ENCODE measurements at regions not wholly inside any gene's neighbourhood (a gene's known extent, or its start where the extent isn't known, plus 50 kb on each side); places are given as distances from the start of the nearest gene placed in this dataset.
"Not testable (repeated sequence)": the region's sequence is repeated elsewhere in the genome, so short reads cannot be mapped to it uniquely, and the experiment has no call there.

GRCh38 chr2:129782633-129782990, 196.9 kb upstream of the RAB6C start:
- no peak for DNase-seq (ENCODE audit: low spot score)

GRCh38 chr2:129784486-129784885, 195.0 kb upstream of the RAB6C start:
- DNase-seq (ENCODE audit: low spot score) = no peak

DNA sequence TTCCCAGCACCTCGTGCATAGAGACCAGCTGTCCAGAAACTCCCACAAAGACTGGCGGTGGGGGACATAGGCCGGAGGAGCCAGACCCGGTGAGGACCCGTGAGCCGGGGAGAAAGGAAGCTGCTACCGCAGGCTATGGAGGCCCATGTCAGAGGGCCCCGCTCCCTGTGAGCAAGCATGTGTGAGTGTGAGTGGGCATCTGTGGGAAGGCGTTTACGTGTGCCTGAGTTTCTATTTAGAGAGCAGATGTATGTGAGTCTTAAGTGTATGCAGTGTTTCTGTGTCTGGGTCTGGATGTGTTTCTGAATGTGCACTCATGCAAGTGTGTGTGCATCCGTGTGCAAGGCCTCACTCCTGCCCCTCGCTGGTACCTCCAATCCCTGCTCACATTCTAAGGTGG, 187.8 kb upstream of the RAB6C start:
- no peak for DNase-seq (ENCODE audit: low spot score)

DNA sequence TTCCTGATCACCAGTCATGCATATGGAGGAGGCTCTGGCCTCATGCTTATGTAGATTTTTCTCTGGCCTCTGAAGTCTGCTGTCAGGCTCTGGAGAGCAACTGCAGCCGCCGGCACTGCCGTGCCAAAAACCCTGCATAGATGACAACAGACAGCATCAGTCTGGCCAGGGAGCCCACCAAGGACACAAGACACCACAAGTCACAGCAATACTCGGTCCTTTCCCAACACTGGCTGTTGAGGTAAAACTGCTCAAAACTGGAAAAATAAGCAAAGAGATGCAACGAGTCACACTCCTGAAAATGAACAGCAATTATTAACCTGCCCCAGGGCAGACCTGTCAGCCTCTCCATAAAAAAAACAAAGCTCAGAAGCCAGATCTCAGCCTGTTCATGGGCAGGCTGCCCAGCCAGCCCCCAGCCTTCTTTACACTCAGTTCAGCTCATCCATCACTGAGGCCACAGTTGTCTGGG, 186.0 kb upstream of the RAB6C start:
- DNase-seq (ENCODE audit: low spot score) = no peak

- no peak for DNase-seq (ENCODE audit: low spot score)
These were observed 185.3 kb upstream of the RAB6C start for GRCh38 chr2:129794116-129794515.

- no peak for DNase-seq (ENCODE audit: low spot score)
These were observed 184.9 kb upstream of the RAB6C start for GRCh38 chr2:129794540-129794939.

- DNase-seq (ENCODE audit: low spot score) = no peak
These were observed 183.2 kb upstream of the RAB6C start for GRCh38 chr2:129796225-129796624.

DNA sequence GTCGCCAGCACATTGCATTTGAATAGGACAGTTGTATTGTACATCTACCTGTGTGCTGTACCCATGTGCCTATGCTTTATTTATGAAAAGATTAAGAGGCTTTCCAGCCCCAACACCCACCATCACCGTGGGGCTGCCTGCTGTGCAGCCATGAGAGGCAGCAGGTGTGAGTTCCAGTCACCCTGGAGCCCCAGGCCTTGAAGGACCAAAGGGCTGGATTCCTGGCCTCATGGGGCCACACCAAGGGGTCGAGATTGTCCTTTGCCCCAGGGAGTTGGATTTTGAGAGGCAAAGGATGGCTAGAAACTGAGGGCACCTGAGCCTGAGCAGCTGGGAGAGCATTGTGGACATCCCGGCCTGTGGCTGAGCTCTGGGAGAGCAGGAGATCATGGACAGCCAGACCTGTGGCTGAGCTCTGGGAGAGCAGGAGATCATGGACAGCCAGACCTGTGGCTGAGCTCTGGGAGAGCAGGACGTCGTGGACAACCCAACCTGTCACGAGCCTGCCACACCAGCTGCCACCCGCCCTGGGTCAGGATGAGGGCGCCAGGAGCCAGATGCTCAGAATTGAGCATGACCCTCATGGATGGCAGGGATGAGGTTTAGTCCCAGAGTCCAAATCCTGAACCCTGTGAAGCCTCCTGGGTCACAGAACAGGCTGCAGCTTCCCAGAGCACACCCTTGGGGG, 182.5 kb upstream of the RAB6C start:
- DNase-seq (ENCODE audit: low spot score) = no peak

DNA sequence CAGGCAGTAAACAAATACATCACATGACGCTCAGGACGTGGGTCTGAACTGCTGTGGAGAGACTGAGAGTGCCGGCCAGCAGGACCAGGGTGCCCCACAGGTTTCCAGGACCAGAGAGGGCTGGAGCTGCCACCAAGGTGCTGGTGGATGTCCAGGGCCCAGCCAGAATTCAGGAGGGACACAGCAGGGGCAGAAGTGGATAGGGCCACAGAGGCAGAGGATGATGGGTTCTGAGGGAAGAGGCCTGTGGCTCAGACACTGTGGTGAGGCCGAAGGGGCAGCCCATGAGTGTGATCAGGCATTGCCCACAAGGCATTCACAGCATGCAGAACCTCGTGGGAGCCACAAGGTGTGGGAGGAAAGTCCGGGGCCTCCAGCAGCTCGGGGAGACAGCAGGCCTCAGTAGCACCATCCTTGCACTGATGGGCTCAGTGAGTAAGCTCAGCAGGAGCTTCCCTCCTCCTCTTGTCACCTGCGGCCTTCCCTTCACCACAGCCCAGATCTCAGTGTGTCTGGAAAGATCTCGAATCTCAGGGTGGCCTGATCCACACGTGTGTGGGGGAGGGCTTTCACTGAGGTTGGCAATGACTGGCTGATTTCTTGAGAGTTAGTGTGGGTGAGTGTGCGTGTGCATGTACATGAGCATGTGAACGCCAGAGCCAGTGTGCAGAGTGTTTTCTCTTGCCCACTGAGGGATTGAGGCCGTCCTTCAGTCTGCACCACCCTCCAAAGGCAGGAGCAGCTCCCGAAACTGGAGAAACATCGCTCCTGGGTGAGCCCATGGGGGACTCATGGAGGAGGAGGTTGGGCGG, 181.8 kb upstream of the RAB6C start:
- no peak for DNase-seq (ENCODE audit: low spot score)

- no peak for DNase-seq (ENCODE audit: low spot score)
These were observed 181.2 kb upstream of the RAB6C start for GRCh38 chr2:129798301-129798581.

GRCh38 chr2:129798626-129799025, 180.8 kb upstream of the RAB6C start:
- no peak for DNase-seq (ENCODE audit: low spot score)

- DNase-seq (ENCODE audit: low spot score) = no peak
These were observed 180.2 kb upstream of the RAB6C start for GRCh38 chr2:129799036-129799958.

- DNase-seq (ENCODE audit: low spot score) = no peak
These were observed 179.2 kb upstream of the RAB6C start for GRCh38 chr2:129800285-129800684.

GRCh38 chr2:129800686-129801085, 178.8 kb upstream of the RAB6C start:
- DNase-seq (ENCODE audit: low spot score) = no peak

DNA sequence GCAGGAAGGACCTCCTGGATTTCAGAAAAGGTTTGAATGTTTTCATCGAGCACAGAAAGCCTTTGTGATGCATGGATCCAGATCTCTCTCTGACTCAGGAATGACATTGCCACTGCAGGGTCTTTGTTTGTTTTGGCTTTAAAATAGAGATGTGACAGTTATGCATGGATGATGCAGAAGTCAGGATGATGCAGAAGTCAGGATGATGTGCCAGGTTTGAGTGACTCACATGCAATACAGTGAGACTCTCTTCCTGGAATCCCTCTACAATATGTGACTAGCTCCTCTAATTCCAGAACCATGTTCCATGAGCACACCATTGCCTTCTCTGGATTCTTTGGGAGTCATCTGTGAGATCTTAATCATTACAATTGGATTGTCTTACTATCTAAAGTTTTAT, 177.9 kb upstream of the RAB6C start:
- no peak for DNase-seq (ENCODE audit: low spot score)

- DNase-seq (ENCODE audit: low spot score) = no peak
These were observed 177.2 kb upstream of the RAB6C start for GRCh38 chr2:129802290-129802689.

- no peak for DNase-seq (ENCODE audit: low spot score)
These were observed 176.4 kb upstream of the RAB6C start for GRCh38 chr2:129803032-129803431.

DNA sequence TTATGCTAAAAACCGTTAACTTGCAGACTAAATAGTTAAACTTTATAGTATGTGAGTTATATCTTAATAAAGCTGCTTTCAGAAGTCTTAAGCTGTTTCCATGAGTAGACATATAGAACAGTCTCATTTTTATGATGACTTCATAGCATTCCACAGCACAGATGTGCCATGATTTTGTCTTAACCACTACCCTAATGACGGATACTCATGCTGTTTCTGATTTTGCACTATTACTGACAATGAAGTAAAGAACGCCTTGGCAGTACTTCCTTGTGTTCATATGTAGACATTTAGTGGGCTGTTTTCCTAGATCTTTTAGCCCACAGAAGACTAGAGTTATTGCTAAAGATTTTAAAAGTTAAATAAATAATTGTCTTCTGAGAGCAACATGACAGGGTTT, 175.6 kb upstream of the RAB6C start:
- no peak for DNase-seq (ENCODE audit: low spot score)

GRCh38 chr2:129805899-129806298, 173.6 kb upstream of the RAB6C start:
- DNase-seq (ENCODE audit: low spot score) = no peak

DNA sequence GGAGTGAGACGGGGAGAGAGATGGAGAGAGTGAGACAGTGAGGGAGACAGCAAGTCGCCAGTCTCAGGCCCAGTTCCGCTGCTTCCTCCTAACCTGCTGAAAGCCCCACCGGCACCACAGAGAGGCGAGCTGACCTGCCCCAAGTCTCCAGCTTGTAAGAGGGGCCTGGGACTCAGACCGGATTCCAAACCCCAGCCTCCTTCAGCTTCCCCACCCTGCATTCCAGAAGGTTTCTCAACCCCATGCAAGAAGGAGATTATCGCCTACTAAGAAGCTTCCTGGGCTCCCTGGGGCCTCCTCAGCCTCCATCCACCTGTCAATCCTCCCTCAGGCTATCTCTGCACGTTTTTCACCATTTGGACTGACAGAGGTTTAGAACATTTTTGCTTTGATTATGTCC, 173.1 kb upstream of the RAB6C start:
- no peak for DNase-seq (ENCODE audit: low spot score)

DNA sequence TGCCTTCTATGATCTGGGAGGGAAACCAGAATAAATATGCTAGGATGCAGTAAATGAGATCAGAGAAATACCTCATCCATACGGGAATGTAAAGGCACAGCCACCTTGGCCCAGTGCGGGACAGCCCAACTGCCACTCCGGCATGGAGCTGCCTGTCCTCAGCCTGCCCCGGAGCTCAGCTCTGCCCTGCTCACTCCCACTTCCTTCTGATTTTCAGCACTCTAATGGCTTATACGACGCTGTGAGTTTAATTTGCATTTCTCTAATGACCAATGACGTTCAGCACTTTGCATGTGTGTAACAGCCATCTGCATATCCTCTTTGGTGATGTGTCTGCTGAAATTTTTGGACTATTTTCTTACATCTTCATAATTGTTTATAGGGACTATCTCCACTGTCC, 172.5 kb upstream of the RAB6C start:
- no peak for DNase-seq (ENCODE audit: low spot score)

- DNase-seq (ENCODE audit: low spot score) = not testable (repeated sequence)
These were observed 171.7 kb upstream of the RAB6C start for GRCh38 chr2:129807642-129808338.
